ENCODE measurements at regions not wholly inside any gene's neighbourhood (a gene's known extent, or its start where the extent isn't known, plus 50 kb on each side); places are given as distances from the start of the nearest gene placed in this dataset.

DNA sequence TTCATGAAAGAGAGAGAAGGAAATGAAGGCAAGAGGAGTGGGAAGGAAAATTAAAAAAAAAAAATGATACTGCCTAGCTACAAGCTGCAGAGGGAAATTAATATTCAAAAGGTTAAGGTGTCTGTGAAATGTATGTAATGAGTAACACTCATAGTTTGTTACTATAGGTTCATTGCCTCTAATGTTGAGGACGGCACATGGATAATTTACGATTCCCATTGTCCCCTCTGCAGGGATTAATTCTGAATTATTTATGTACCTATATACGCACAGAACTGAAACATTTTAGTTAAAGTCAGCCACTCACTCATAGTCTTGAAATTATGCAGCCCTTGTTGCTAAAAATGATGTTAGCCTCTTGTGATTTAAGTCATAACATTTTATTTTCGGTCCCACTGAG, 869.1 kb downstream of the NR2F1-AS1 start:
- TF ChIP-seq CTCF (IDR thresholded peaks at IDR 0.05; ENCODE audit: low read length) (no peak), EZH2 (IDR thresholded peaks at IDR 0.05; ENCODE audit: borderline replicate concordance, low read length) (no peak)

All from OCI-LY1 (cell line).